Lower leg skin (tissue), 4 donors: ENCODE measurements at regions not wholly inside any gene's neighbourhood (a gene's known extent, or its start where the extent isn't known, plus 50 kb on each side); places are given as distances from the start of the nearest gene placed in this dataset.
"Not testable (repeated sequence)": the region's sequence is repeated elsewhere in the genome, so short reads cannot be mapped to it uniquely, and the experiment has no call there.

Source experiments
- DNase-seq, 2 donors: peaks; one replicate each; pipeline ENCODE4 v3.0.0-alpha.2; 2019; ENCODE audit warnings: low spot score in 2 of 2
- H3K4me3 ChIP-seq: fragments of 200-600 bp; sonication (generic); 2 replicates; pipeline ENCODE4 v1.5.1; 2017; ENCODE audit warnings: mild to moderate bottlenecking, low read depth; ENCODE audit not compliant: poor library complexity, severe bottlenecking
- CTCF ChIP-seq, 3 donors: fragments of 450-650 bp; IDR thresholded peaks; one replicate each; pipeline ENCODE4 v1.5.1; 2016; ENCODE audit warnings: antibody characterized with exemption in 3 of 3, mild to moderate bottlenecking in 3 of 3, moderate library complexity in 2 of 3
- POLR2A ChIP-seq, 2 donors: fragments of 450-650 bp; IDR thresholded peaks; one replicate each; pipeline ENCODE4 v1.6.1; 2016 to 2017; ENCODE audit warnings: antibody characterized with exemption in 2 of 2, mild to moderate bottlenecking in 1 of 2, moderate library complexity in 1 of 2
- WGBS, 2 donors: methylation state at CpG; one replicate each; pipeline ENCODE4 v1.1.5; 2018; 5-methylcytosine and 5-hydroxymethylcytosine counted together
- intact Hi-C: fragments of 100-400 bp; cut with DNase I; formaldehyde crosslinking; loops from one replicate; pipeline ENCODE4 v1.15.0; 2023; ENCODE audit warnings: low total_unique reads

DNA sequence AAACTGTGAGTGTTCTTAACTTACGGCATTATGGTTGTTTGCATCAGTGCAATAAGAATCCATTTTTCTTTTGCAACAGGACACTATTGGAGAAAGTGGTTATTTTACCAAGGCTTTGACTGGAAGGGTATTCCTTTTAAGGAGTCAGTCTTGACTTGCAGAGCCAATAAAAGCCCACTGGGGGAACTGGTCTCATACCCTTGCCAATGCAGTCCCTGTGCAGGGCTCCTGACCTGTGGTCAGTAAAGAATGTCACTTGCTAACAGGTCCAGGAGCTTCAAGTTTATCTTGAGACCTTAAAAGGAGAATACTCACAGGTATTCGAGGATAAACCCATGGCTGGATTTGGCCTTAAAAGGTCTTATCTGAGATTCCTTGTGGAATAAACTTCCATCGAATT, 227.8 kb upstream of the GBE1 start:
- TF ChIP-seq POLR2A (IDR thresholded peaks at IDR 0.05) (no peak), CTCF (IDR thresholded peaks at IDR 0.05) (no peak)
- intact Hi-C loops: no loop called here
- 89 to 90% methylated on average over 3 of the region's 3 CpGs for WGBS, 2 donors
- no peak overlapping the region for H3K4me3 ChIP-seq
- no peak for DNase-seq

DNA sequence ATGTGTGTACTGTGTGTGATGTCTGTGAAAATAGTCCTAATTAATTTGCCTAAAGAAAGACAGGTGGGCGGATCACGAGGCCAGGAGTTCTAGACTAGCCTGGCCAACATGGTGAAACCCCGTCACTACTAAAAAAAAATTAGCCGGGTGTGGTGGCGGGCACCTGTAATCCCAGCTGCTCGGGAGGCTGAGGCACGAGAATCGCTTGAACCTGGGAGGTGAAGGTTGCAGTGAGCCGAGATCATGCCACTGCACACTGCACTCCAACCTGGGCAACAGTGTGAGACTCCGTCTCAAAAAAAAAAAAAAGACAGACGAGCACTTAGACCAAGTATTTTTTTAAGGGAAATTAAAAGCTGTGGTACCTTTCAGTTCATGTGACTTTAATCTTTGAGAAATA, 226.0 kb upstream of the GBE1 start:
- 90 to 93% methylated on average over 11 of the region's 11 CpGs for WGBS, 2 donors
- intact Hi-C loops, DNase-seq: not testable (repeated sequence)

DNA sequence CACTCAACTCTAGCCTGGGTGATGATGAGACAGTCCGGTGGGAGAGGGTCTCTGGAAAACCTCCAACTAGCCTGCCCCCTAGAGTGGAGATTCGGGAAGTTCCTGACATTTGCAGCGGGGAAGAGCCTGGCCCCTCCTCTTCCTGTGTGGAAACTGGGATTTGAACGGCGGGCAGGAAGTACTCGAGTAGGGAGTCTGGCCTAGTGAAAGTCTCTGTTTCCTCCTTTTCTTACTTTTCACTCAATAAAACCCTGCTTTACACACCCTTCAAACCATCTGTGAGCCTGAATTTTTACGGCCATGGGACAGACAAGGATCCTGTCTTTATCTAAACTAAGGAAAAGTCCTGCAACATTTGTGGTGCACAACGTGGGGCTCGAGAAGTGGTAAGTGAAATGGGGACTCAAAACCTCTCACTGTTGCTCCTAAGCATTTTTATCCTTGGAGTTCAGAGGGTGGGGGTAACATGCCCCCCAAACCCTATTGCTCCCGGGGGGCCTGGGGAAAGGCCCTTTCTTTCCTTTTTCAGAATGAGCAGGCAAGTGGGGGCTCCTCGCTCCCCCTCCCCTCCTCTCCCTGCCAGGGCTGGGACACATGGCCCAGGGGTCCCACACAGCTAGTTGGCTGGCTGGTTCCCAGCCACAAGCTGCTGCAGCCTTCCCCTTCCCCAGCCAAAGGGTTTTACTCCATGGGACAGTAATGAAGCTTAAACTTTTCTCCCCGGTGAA, 224.7 kb upstream of the GBE1 start:
- WGBS, 2 donors: 87 to 90% methylated on average over 12 of the region's 12 CpGs
- TF ChIP-seq CTCF (IDR thresholded peaks at IDR 0.05): no peak
- no peak for TF ChIP-seq POLR2A (IDR thresholded peaks at IDR 0.05)
- intact Hi-C loops: no loop called here
- no peak for DNase-seq
- no peak overlapping the region for H3K4me3 ChIP-seq

More for the DNA sequence above, 226.0 kb upstream of the GBE1 start:
- not testable (repeated sequence) for H3K4me3 ChIP-seq

GRCh38 chr3:81983382-81983781, 221.9 kb upstream of the GBE1 start:
- intact Hi-C loops: no loop called here
- 88 to 90% methylated on average over 1 of the region's 1 CpG for WGBS, 2 donors
- no peak overlapping the region for H3K4me3 ChIP-seq
- TF ChIP-seq POLR2A (IDR thresholded peaks at IDR 0.05): no peak
- TF ChIP-seq CTCF (IDR thresholded peaks at IDR 0.05): no peak
- no peak for DNase-seq

DNA sequence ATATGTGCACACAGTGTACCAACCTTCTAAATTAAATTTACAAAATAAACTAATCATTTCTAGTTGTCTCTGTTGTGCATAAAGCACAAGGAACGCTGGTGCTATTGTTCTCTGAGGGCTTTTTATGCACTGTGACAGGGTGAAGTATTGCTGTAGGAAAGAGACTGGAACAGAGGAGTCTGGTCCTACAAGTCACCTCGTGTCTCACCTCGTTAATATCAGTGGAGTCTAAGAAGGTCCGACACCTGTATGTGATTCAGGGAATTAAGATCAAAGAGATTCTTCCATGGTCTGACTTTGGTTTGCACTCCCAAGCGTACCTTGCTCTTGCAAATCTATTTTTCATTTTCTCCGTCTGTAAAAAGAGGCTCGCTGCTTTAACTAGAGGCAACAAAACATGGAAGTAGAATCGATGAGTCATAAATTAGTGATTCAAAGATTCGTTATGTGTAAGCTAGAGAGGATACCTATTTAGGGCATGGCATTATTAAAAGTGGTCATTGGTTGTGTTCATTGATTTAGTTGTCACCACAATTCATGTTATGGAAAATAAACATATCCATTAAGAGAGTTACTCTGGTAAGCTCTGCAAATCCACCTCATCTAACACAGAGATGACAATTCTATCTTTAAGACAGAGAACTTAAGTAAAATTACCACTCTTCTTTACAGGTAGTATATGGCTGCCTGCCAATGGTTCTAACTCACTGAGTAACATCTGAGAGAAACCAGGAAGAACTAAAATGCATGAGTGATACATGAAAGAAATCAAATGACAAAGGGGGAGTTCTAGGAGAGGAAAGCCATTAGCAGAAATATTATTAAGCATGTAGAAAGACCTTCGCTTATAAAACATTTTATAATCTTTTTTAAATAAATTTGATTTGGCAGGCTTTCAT, 219.4 kb upstream of the GBE1 start:
- intact Hi-C loops: no loop called here
- 49 to 51% methylated on average over 10 of the region's 10 CpGs for WGBS, 2 donors
- DNase-seq: no peak
- H3K4me3 ChIP-seq: no peak overlapping the region
- TF ChIP-seq POLR2A (IDR thresholded peaks at IDR 0.05) (no peak), CTCF (IDR thresholded peaks at IDR 0.05) (no peak)

- no peak overlapping the region for H3K4me3 ChIP-seq
- intact Hi-C loops: no loop called here
- TF ChIP-seq CTCF (IDR thresholded peaks at IDR 0.05) (no peak), POLR2A (IDR thresholded peaks at IDR 0.05) (no peak)
- WGBS, 2 donors: 62 to 65% methylated on average over 2 of the region's 2 CpGs
- DNase-seq: no peak
Observed at GRCh38 chr3:81974751-81975150, 213.3 kb upstream of the GBE1 start.
